ENCODE measurements at regions not wholly inside any gene's neighbourhood (a gene's known extent, or its start where the extent isn't known, plus 50 kb on each side); places are given as distances from the start of the nearest gene placed in this dataset.

DNA sequence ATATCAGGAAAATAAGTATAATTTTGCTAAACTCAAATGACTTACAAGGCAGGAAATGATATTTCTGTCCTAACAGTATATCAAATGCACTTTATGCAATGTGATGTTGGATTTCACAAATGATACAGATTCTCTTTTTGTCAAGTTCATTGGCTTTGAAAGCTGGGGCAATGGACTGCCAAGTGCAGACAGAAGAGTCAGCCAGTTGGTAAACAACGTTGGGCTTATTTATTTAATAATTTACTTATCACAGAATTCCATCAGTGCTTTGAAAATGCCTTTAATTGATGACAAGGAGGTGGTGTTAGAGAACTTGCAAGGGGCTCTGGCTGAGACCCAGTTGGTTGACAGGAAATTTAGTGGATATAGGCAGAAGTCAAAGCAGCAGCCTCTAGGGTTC is 79.9 kb upstream of the ADGRG2 start:
- intact Hi-C loops (cut with DNase I, micrococcal nuclease): no loop called here
- Mint-ChIP-seq H3K36me3 (ENCODE audit: low read depth) (no peaks in the 10 kb centered on the region), H3K4me1 (ENCODE audit: low read depth) (no peaks in the 10 kb centered on the region), H3K9me3 (no peaks in the 10 kb centered on the region), H3K27me3 (no peaks in the 10 kb centered on the region), H3K27ac (no peak overlapping the region), H3K4me3 (no peak overlapping the region)
- no peak overlapping the region for H3K4me3 ChIP-seq (ENCODE audit: low read length)
- H3K27ac ChIP-seq (ENCODE audit: low read depth in 1 of 2, low read length in 2 of 2): no peak overlapping the region
- CTCF ChIA-PET: no interaction called here
- no peaks in the 10 kb centered on the region for H3K27me3 ChIP-seq (ENCODE audit: control insufficient read depth in 1 of 2, insufficient read depth in 2 of 2, low read length in 2 of 2)
- no peaks in the 10 kb centered on the region for H3K36me3 ChIP-seq (ENCODE audit: insufficient read depth, low read length)
- POLR2A ChIA-PET: no interaction called here
- H3K9me3 ChIP-seq (ENCODE audit: control insufficient read depth in 1 of 2, insufficient read depth in 1 of 2, low read length in 2 of 2): no peaks in the 10 kb centered on the region
- DNase-seq: no peak
- ATAC-seq (ENCODE audit: poor library complexity): no peak
- TF ChIP-seq CTCF (IDR thresholded peaks at IDR 0.05): no peak
- no peaks in the 10 kb centered on the region for H3K4me1 ChIP-seq (ENCODE audit: insufficient read depth, low read length)

GRCh38 chrX:19204636-19205035 is 82.4 kb upstream of the ADGRG2 start:
- no peak overlapping the region for H3K27ac Mint-ChIP-seq
- H3K36me3 Mint-ChIP-seq (ENCODE audit: low read depth): no peaks in the 10 kb centered on the region
- Histone ChIP-seq H3K27me3 (ENCODE audit: control insufficient read depth in 1 of 2, insufficient read depth in 2 of 2, low read length in 2 of 2) (no peaks in the 10 kb centered on the region), H3K4me3 (ENCODE audit: low read length) (no peak overlapping the region), H3K9me3 (ENCODE audit: control insufficient read depth in 1 of 2, insufficient read depth in 1 of 2, low read length in 2 of 2) (no peaks in the 10 kb centered on the region), H3K4me1 (ENCODE audit: insufficient read depth, low read length) (no peaks in the 10 kb centered on the region), H3K36me3 (ENCODE audit: insufficient read depth, low read length) (no peaks in the 10 kb centered on the region), H3K27ac (ENCODE audit: low read depth in 1 of 2, low read length in 2 of 2) (no peak overlapping the region)
- no peaks in the 10 kb centered on the region for H3K27me3 Mint-ChIP-seq
- intact Hi-C loops (cut with DNase I, micrococcal nuclease): no loop called here
- no peak overlapping the region for H3K4me3 Mint-ChIP-seq
- H3K4me1 Mint-ChIP-seq (ENCODE audit: low read depth): no peaks in the 10 kb centered on the region
- no peak for ATAC-seq (ENCODE audit: poor library complexity)
- ChIA-PET POLR2A (no interaction called here), CTCF (no interaction called here)
- no peak for TF ChIP-seq CTCF (IDR thresholded peaks at IDR 0.05)
- DNase-seq: no peak
- H3K9me3 Mint-ChIP-seq: no peaks in the 10 kb centered on the region

- H3K27me3 Mint-ChIP-seq: peaks cover 7% of the 10 kb centered on the region
Measured at GRCh38 chrX:19212037-19212436, 89.8 kb upstream of the ADGRG2 start.

More at GRCh38 chrX:19212037-19212436, 89.8 kb upstream of the ADGRG2 start:
- Histone ChIP-seq H3K9me3 (ENCODE audit: control insufficient read depth in 1 of 2, insufficient read depth in 1 of 2, low read length in 2 of 2) (no peaks in the 10 kb centered on the region), H3K27ac (ENCODE audit: low read depth in 1 of 2, low read length in 2 of 2) (no peak overlapping the region), H3K4me3 (ENCODE audit: low read length) (no peak overlapping the region), H3K27me3 (ENCODE audit: control insufficient read depth in 1 of 2, insufficient read depth in 2 of 2, low read length in 2 of 2) (no peaks in the 10 kb centered on the region), H3K4me1 (ENCODE audit: insufficient read depth, low read length) (no peaks in the 10 kb centered on the region), H3K36me3 (ENCODE audit: insufficient read depth, low read length) (no peaks in the 10 kb centered on the region)
- DNase-seq: peak in 1 of 14 experiments; percentile 20
- no peaks in the 10 kb centered on the region for H3K36me3 Mint-ChIP-seq (ENCODE audit: low read depth)
- H3K4me1 Mint-ChIP-seq (ENCODE audit: low read depth): no peaks in the 10 kb centered on the region
- CTCF ChIA-PET: no interaction called here
- no peaks in the 10 kb centered on the region for H3K9me3 Mint-ChIP-seq
- no peak for ATAC-seq (ENCODE audit: poor library complexity)
- TF ChIP-seq CTCF (IDR thresholded peaks at IDR 0.05): no peak
- no peak overlapping the region for H3K4me3 Mint-ChIP-seq
- POLR2A ChIA-PET: no interaction called here
- intact Hi-C loops (cut with DNase I, micrococcal nuclease): no loop called here
- no peak overlapping the region for H3K27ac Mint-ChIP-seq
